ENCODE measurements at regions not wholly inside any gene's neighbourhood (a gene's known extent, or its start where the extent isn't known, plus 50 kb on each side); places are given as distances from the start of the nearest gene placed in this dataset.

- TF ChIP-seq SP1 (IDR thresholded peaks at IDR 0.05) (no peak), BHLHE40 (IDR thresholded peaks at IDR 0.05; ENCODE audit: borderline replicate concordance) (no peak), ELF4 (IDR thresholded peaks at IDR 0.05) (no peak), PKNOX1 (IDR thresholded peaks at IDR 0.05) (no peak), L3MBTL2 (conservative IDR thresholded peaks at IDR 0.05) (no peak), SUZ12 (IDR thresholded peaks at IDR 0.05) (no peak), FOXM1 (IDR thresholded peaks at IDR 0.05; ENCODE audit: borderline replicate concordance) (no peak), FOXK2 (IDR thresholded peaks at IDR 0.05) (no peak)
Observed at GRCh38 chr4:52192001-52192400, 140.9 kb downstream of the SPATA18 start.
